ENCODE measurements at regions not wholly inside any gene's neighbourhood (a gene's known extent, or its start where the extent isn't known, plus 50 kb on each side); places are given as distances from the start of the nearest gene placed in this dataset.

DNA sequence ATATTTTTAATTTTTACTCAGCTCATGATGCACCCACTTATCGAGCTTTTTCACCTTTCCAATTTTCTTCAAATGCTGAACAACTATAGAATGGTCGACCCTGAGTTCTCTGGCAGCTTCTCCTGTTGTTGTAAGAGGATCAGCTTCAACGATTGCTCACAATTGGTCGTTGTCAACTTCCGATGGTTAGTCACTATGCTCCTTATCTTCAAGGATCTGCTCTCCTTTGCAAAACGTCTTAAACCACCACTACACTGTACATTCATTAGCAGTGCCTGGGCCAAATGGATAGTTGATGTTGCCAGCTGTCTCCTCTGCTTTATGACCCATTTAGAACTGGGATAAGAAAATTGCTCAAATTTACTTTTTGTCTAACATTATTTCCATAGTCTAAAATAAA is 385.9 kb upstream of the LYPLAL1 start:
- Histone ChIP-seq H3K79me2 (ENCODE audit: control insufficient read depth in 1 of 2, insufficient read depth in 2 of 2, low read length in 2 of 2) (no peaks in the 10 kb centered on the region), H4K20me1 (replicated peaks in 1 of 2; ENCODE audit: control insufficient read depth in 1 of 2, insufficient read depth in 2 of 2, low read length in 2 of 2) (no peaks in the 10 kb centered on the region), H3K56ac (replicated peaks; ENCODE audit: insufficient read length, low read depth, low read length) (no peak overlapping the region), H2BK15ac (ENCODE audit: low read length) (no peak overlapping the region), H3K4me3 (ENCODE audit: extremely low read depth in 1 of 4, insufficient read depth in 2 of 4, low read depth in 3 of 4, low read length in 4 of 4) (no peak overlapping the region), H3K4me2 (ENCODE audit: insufficient read depth in 1 of 2, low read depth in 2 of 2, low read length in 2 of 2) (no peak overlapping the region), H3K9me3 (ENCODE audit: insufficient read depth in 2 of 2, low read depth in 1 of 2, low read length in 1 of 2) (no peaks in the 10 kb centered on the region), H3K27me3 (replicated peaks in 1 of 4; ENCODE audit: control insufficient read depth in 3 of 4, extremely low read depth in 1 of 4, insufficient read depth in 3 of 4, low read length in 3 of 4) (no peaks in the 10 kb centered on the region), H3K23ac (ENCODE audit: insufficient read length) (no peak overlapping the region), H2BK5ac (ENCODE audit: low read depth, low read length) (no peak overlapping the region), H3K18ac (ENCODE audit: extremely low read depth, low read length) (no peak overlapping the region), H4K91ac (replicated peaks; ENCODE audit: insufficient read length, low read length) (no peak overlapping the region), H2BK120ac (replicated peaks; ENCODE audit: low read depth, low read length) (no peak overlapping the region), H3K27ac (ENCODE audit: low read depth, low read length) (no peak overlapping the region), H4K5ac (ENCODE audit: insufficient read length, low read depth, low read length) (no peak overlapping the region), H3K4ac (replicated peaks; ENCODE audit: insufficient read length, low read depth, low read length) (no peak overlapping the region), H3K4me1 (replicated peaks in 1 of 4; ENCODE audit: control insufficient read depth in 3 of 4, insufficient read depth in 4 of 4, low read length in 3 of 4) (peaks cover 0 to 4% (median 0%) of the 10 kb centered on the region in 4 experiments; a peak in 1 of 7 replicates), H2AFZ (ENCODE audit: low read length) (no peak overlapping the region), H3K9ac (replicated peaks in 1 of 4; ENCODE audit: extremely low read depth in 1 of 4, low read depth in 3 of 4, low read length in 3 of 4) (no peak overlapping the region), H2AK5ac (ENCODE audit: low read depth, low read length) (no peak overlapping the region), H3K36me3 (ENCODE audit: control insufficient read depth in 2 of 4, insufficient read depth in 4 of 4, low read length in 3 of 4) (no peaks in the 10 kb centered on the region), H2BK20ac (ENCODE audit: low read length) (no peak overlapping the region), H4K8ac (ENCODE audit: extremely low read depth, insufficient read depth, low read length) (no peak overlapping the region), H3K79me1 (ENCODE audit: low read depth, low read length) (no peaks in the 10 kb centered on the region), H3K14ac (ENCODE audit: insufficient read length) (no peak overlapping the region), H3K23me2 (ENCODE audit: low read depth, low read length) (no peaks in the 10 kb centered on the region), H2BK12ac (ENCODE audit: low read depth, low read length) (no peak overlapping the region)
- ChIA-PET CTCF (ENCODE audit: partially characterized antibody) (interaction anchor here (0.8 to 1.8 kb wide), 2 partner anchors 17 to 267 kb away, joined by 3 to 4 read pairs; no protein-coding TSS in a partner anchor), POLR2A (ENCODE audit: partially characterized antibody) (no interaction called here)
- DNase-seq (ENCODE audit: low read depth in 1 of 2, low spot score in 2 of 2) (no peak), FAIRE-seq (no peak)
- 95% methylated on average over 6 of the region's 6 CpGs; no CpG with 5 or more reads in 1 of the 2 experiments for WGBS, 2 experiments (ENCODE audit: extremely low coverage in 1 of 2, insufficient coverage in 1 of 2, insufficient read length in 1 of 2, insufficient replicate concordance in 2 of 2, low coverage in 1 of 2, low lambda C conversion rate in 2 of 2, missing lambda C conversion rate in 1 of 2)
- TF ChIP-seq RFX5 (IDR thresholded peaks at IDR 0.05; ENCODE audit: borderline replicate concordance, low read depth, low read length) = no peak
- no peak for TF ChIP-seq EGR1 (IDR thresholded peaks at IDR 0.05; ENCODE audit: borderline replicate concordance, low read depth, low read length)
- TF ChIP-seq GABPA (IDR thresholded peaks at IDR 0.05; ENCODE audit: borderline replicate concordance, insufficient read depth, low read length) = no peak
- TF ChIP-seq E2F6 (IDR thresholded peaks at IDR 0.05) = no peak
- no peak for TF ChIP-seq POLR2A (IDR thresholded peaks at IDR 0.05; ENCODE audit: control extremely low read depth in 1 of 2, low read depth in 2 of 2, low read length in 2 of 2)
- TF ChIP-seq ASH2L (IDR thresholded peaks at IDR 0.05; ENCODE audit: low read length) = no peak
- no peak for TF ChIP-seq BACH1 (IDR thresholded peaks at IDR 0.05; ENCODE audit: low read length)
- no peak for TF ChIP-seq SIX5 (IDR thresholded peaks at IDR 0.05; ENCODE audit: low read depth, low read length)
- no peak for TF ChIP-seq BCL11A (IDR thresholded peaks at IDR 0.05; ENCODE audit: low read depth in 2 of 2, low read length in 2 of 2)
- TF ChIP-seq, protein P1, sequence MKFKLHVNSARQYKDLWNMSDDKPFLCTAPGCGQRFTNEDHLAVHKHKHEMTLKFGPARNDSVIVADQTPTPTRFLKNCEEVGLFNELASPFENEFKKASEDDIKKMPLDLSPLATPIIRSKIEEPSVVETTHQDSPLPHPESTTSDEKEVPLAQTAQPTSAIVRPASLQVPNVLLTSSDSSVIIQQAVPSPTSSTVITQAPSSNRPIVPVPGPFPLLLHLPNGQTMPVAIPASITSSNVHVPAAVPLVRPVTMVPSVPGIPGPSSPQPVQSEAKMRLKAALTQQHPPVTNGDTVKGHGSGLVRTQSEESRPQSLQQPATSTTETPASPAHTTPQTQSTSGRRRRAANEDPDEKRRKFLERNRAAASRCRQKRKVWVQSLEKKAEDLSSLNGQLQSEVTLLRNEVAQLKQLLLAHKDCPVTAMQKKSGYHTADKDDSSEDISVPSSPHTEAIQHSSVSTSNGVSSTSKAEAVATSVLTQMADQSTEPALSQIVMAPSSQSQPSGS (IDR thresholded peaks at IDR 0.05; ENCODE audit: low read length) = no peak
- no peak for TF ChIP-seq CTBP2 (IDR thresholded peaks at IDR 0.05; ENCODE audit: borderline replicate concordance, insufficient read depth, insufficient read length, low read length)
- TF ChIP-seq SIRT6 (IDR thresholded peaks at IDR 0.05; ENCODE audit: low read length) = no peak
- no peak for TF ChIP-seq TCF12 (IDR thresholded peaks at IDR 0.05; ENCODE audit: low read depth, low read length)
- no peak for TF ChIP-seq HDAC6 (IDR thresholded peaks at IDR 0.05; ENCODE audit: low read depth, low read length)
